H9 (cell line): ENCODE measurements at regions not wholly inside any gene's neighbourhood (a gene's known extent, or its start where the extent isn't known, plus 50 kb on each side); places are given as distances from the start of the nearest gene placed in this dataset.

Experiments used
- DNase-seq: peaks from one replicate; pipeline ENCODE4 v3.0.0-alpha.2; 2017
- H2AFZ ChIP-seq: one replicate; pipeline ENCODE4 v1.6.1; 2013; ENCODE audit warnings: mild to moderate bottlenecking, low read length, control low read depth, moderate library complexity
- H2AK5ac ChIP-seq: 2 replicates; pipeline ENCODE4 v1.6.1; 2013; ENCODE audit warnings: low read length, control low read depth, mixed read lengths; ENCODE audit not compliant: insufficient read length
- H2BK120ac ChIP-seq: one replicate; pipeline ENCODE4 v1.6.1; 2013; ENCODE audit warnings: low read depth, mild to moderate bottlenecking, low read length, control low read depth, inconsistent platforms; ENCODE audit not compliant: poor library complexity, severe bottlenecking
- H2BK12ac ChIP-seq: 2 replicates; pipeline ENCODE4 v1.6.1; 2013; ENCODE audit warnings: low read length, control low read depth, mixed read lengths, low read depth; ENCODE audit not compliant: insufficient read length
- H2BK15ac ChIP-seq: 2 replicates; pipeline ENCODE4 v1.6.1; 2013; ENCODE audit warnings: low read depth, low read length, control low read depth
- H2BK20ac ChIP-seq: one replicate; pipeline ENCODE4 v1.6.1; 2013; ENCODE audit warnings: low read depth, mild to moderate bottlenecking, low read length, control low read depth, inconsistent platforms; ENCODE audit not compliant: poor library complexity, severe bottlenecking
- H2BK5ac ChIP-seq: 2 replicates; pipeline ENCODE4 v1.6.1; 2013; ENCODE audit warnings: low read length, control low read depth, mixed read lengths; ENCODE audit not compliant: insufficient read length
- H3K14ac ChIP-seq: 2 replicates; pipeline ENCODE4 v1.6.1; 2013; ENCODE audit warnings: low read length, control low read depth; ENCODE audit not compliant: insufficient read depth
- H3K18ac ChIP-seq: 2 replicates; pipeline ENCODE4 v1.6.1; 2013; ENCODE audit warnings: low read depth, mild to moderate bottlenecking, mixed read lengths, low read length, control low read depth; ENCODE audit not compliant: insufficient read length
- H3K23ac ChIP-seq: 2 replicates; pipeline ENCODE4 v1.6.1; 2013; ENCODE audit warnings: low read length, control low read depth, mixed read lengths, low read depth; ENCODE audit not compliant: insufficient read length
- H3K23me2 ChIP-seq: 2 replicates; pipeline ENCODE4 v1.6.1; 2013; ENCODE audit warnings: low read depth, mild to moderate bottlenecking, mixed read lengths, low read length, control low read depth; ENCODE audit not compliant: insufficient read length, poor library complexity, severe bottlenecking
- H3K27ac ChIP-seq: 2 replicates; pipeline ENCODE4 v1.5.1; 2013; ENCODE audit warnings: low read length, control low read depth, mixed read lengths, low read depth; ENCODE audit not compliant: insufficient read length
- H3K27me3 ChIP-seq: 2 replicates; pipeline ENCODE4 v1.6.1; 2013; ENCODE audit warnings: low read length, control low read depth, inconsistent platforms; ENCODE audit not compliant: insufficient read depth
- H3K4ac ChIP-seq: 2 replicates; pipeline ENCODE4 v1.6.1; 2013; ENCODE audit warnings: low read depth, mild to moderate bottlenecking, control low read depth, inconsistent platforms, low read length, moderate library complexity
- H3K4me1 ChIP-seq: 2 replicates; pipeline ENCODE4 v1.6.1; 2013; ENCODE audit warnings: low read length, control low read depth, inconsistent platforms; ENCODE audit not compliant: insufficient read depth
- H3K4me2 ChIP-seq: 2 replicates; pipeline ENCODE4 v1.6.1; 2013; ENCODE audit warnings: low read length, control low read depth, mixed read lengths; ENCODE audit not compliant: insufficient read length, insufficient read depth
- H3K56ac ChIP-seq: 2 replicates; pipeline ENCODE4 v1.6.1; 2013; ENCODE audit warnings: low read depth, mild to moderate bottlenecking, mixed read lengths, low read length, control low read depth; ENCODE audit not compliant: insufficient read length
- H3K79me1 ChIP-seq: 2 replicates; pipeline ENCODE4 v1.6.1; 2013; ENCODE audit warnings: low read depth, mild to moderate bottlenecking, moderate library complexity, low read length, control low read depth, inconsistent platforms; ENCODE audit not compliant: insufficient read depth, poor library complexity, severe bottlenecking
- H3K79me2 ChIP-seq: 2 replicates; pipeline ENCODE4 v1.6.1; 2013; ENCODE audit warnings: low read length, control low read depth, inconsistent platforms; ENCODE audit not compliant: insufficient read depth
- H3K9ac ChIP-seq: 2 replicates; pipeline ENCODE4 v1.6.1; 2013; ENCODE audit warnings: low read length, control low read depth, mixed read lengths; ENCODE audit not compliant: insufficient read length; ENCODE audit errors: extremely low read depth
- H3K9me3 ChIP-seq: one replicate; pipeline ENCODE4 v1.6.1; 2013; ENCODE audit warnings: low read depth, low read length, inconsistent platforms; ENCODE audit not compliant: control insufficient read depth
- H3T11ph ChIP-seq: one replicate; pipeline ENCODE4 v1.6.1; 2013; ENCODE audit warnings: mild to moderate bottlenecking, low read length, control low read depth, inconsistent platforms
- H4K20me1 ChIP-seq: one replicate; pipeline ENCODE4 v1.6.1; 2013; ENCODE audit not compliant: control insufficient read depth, insufficient read length, insufficient read depth
- H4K5ac ChIP-seq: 2 replicates; pipeline ENCODE4 v1.6.1; 2013; ENCODE audit warnings: low read depth, mild to moderate bottlenecking, mixed read lengths, low read length, control low read depth; ENCODE audit not compliant: insufficient read length
- H4K8ac ChIP-seq: replicated peaks from 2 replicates; pipeline ENCODE4 v1.6.1; 2013; ENCODE audit warnings: low read length, control low read depth, mixed read lengths, low read depth; ENCODE audit not compliant: insufficient read length
- H4K91ac ChIP-seq: 2 replicates; pipeline ENCODE4 v1.6.1; 2013; ENCODE audit warnings: low read depth, mild to moderate bottlenecking, moderate library complexity, mixed read lengths, low read length, control low read depth; ENCODE audit not compliant: insufficient read length
- H3K27ac Mint-ChIP-seq, 3 experiments: 2 replicates in 2 of 3; 3 replicates in 1 of 3; pipeline ENCODE4 v1.8.0; 2020 to 2021; ENCODE audit warnings: mixed read lengths in 3 of 3, mild to moderate bottlenecking in 1 of 3, moderate library complexity in 1 of 3
- H3K27me3 Mint-ChIP-seq: 2 replicates; pipeline ENCODE4 v1.8.0; 2021; ENCODE audit warnings: low read depth, mild to moderate bottlenecking, moderate library complexity, mixed read lengths
- H3K36me3 Mint-ChIP-seq, 3 experiments: 2 replicates in 2 of 3; 3 replicates in 1 of 3; pipeline ENCODE4 v1.8.0; 2020 to 2021; ENCODE audit warnings: low read depth in 3 of 3, mixed read lengths in 3 of 3; ENCODE audit not compliant: insufficient read depth in 1 of 3
- H3K4me1 Mint-ChIP-seq, 2 experiments: 2 replicates each; pipeline ENCODE4 v1.8.0; 2020; ENCODE audit warnings: mixed read lengths in 2 of 2
- H3K4me3 Mint-ChIP-seq, 2 experiments: 2 replicates in 1 of 2; 3 replicates in 1 of 2; pipeline ENCODE4 v1.8.0; 2020 to 2021; ENCODE audit warnings: mild to moderate bottlenecking in 2 of 2, mixed read lengths in 2 of 2, moderate library complexity in 1 of 2
- H3K9me3 Mint-ChIP-seq, 2 experiments: 2 replicates in 1 of 2; 3 replicates in 1 of 2; pipeline ENCODE4 v1.8.0; 2020; ENCODE audit warnings: mild to moderate bottlenecking in 2 of 2, mixed read lengths in 2 of 2, moderate library complexity in 1 of 2
- CTCF ChIP-seq: fragments of 200-600 bp; sonication (generic); conservative IDR thresholded peaks from 3 replicates; pipeline ENCODE4 v1.8.0; 2021; ENCODE audit warnings: antibody characterized with exemption, mild to moderate bottlenecking
- WGBS: extraction: QIAGEN DNeasy Blood & Tissue Kit; methylation state at CpG from one replicate; pipeline ENCODE4 v1.1.7; 2013; ENCODE audit warnings: missing lambda C conversion rate, low lambda C conversion rate, mixed read lengths; ENCODE audit not compliant: insufficient read length; ENCODE audit errors: extremely low coverage; 5-methylcytosine and 5-hydroxymethylcytosine counted together

- Mint-ChIP-seq H3K4me1 (peaks cover 0 to 12% of the 10 kb centered on the region in 2 experiments; a peak in 3 of 4 replicates), H3K36me3 (no peaks in the 10 kb centered on the region), H3K27ac (no peak overlapping the region), H3K27me3 (no peaks in the 10 kb centered on the region), H3K4me3 (no peak overlapping the region), H3K9me3 (no peaks in the 10 kb centered on the region)
- no peaks in the 10 kb centered on the region for H3K79me1 ChIP-seq
- H2BK120ac ChIP-seq = no peak overlapping the region
- H2BK20ac ChIP-seq = no peak overlapping the region
- no peak overlapping the region for H3K23ac ChIP-seq
- no peak overlapping the region for H2AK5ac ChIP-seq
- H3K4me1 ChIP-seq = no peaks in the 10 kb centered on the region; the same call in 1 of the 2 replicates
- no peak overlapping the region for H2AFZ ChIP-seq
- no peak for TF ChIP-seq CTCF
- H3K14ac ChIP-seq = no peak overlapping the region
- WGBS = no CpG with 5 or more reads among the region's 9 CpGs
- no peaks in the 10 kb centered on the region for H3K23me2 ChIP-seq
- H3K4me2 ChIP-seq = no peak overlapping the region
- H2BK5ac ChIP-seq = no peak overlapping the region
- H2BK15ac ChIP-seq = no peak overlapping the region
- no peaks in the 10 kb centered on the region for H3K79me2 ChIP-seq
- H3K27ac ChIP-seq = no peak overlapping the region
- H4K8ac ChIP-seq = no peak overlapping the region
- no peaks in the 10 kb centered on the region for H4K20me1 ChIP-seq
- H3T11ph ChIP-seq = no peak overlapping the region
- H3K4ac ChIP-seq = no peak overlapping the region
- no peak overlapping the region for H3K56ac ChIP-seq
- H4K5ac ChIP-seq = no peak overlapping the region
- H3K18ac ChIP-seq = no peak overlapping the region
- no peaks in the 10 kb centered on the region for H3K9me3 ChIP-seq
- no peak for DNase-seq
- H4K91ac ChIP-seq = no peak overlapping the region
- H3K9ac ChIP-seq = no peak overlapping the region
- H2BK12ac ChIP-seq = no peak overlapping the region
- no peaks in the 10 kb centered on the region for H3K27me3 ChIP-seq
These were observed 68.0 kb upstream of the NFIL3 start for GRCh38 chr9:91491624-91492023.
